Neural cell (in vitro differentiated cells): ENCODE measurements at regions not wholly inside any gene's neighbourhood (a gene's known extent, or its start where the extent isn't known, plus 50 kb on each side); places are given as distances from the start of the nearest gene placed in this dataset.

Experiments used
- H2AFZ ChIP-seq: fragments of 200-600, 300-800 bp; sonication (generic), shearing (Covaris generic); 2 replicates; pipeline ENCODE4 v1.6.0; 2014; ENCODE audit warnings: low read depth, mild to moderate bottlenecking, antibody characterized with exemption, low read length, moderate library complexity
- H3F3A ChIP-seq: fragments of 200-600 bp; shearing (Covaris generic); 2 replicates; pipeline ENCODE4 v1.6.1; 2016; ENCODE audit warnings: mild to moderate bottlenecking, moderate library complexity, mixed read lengths, antibody characterized with exemption, low read length; ENCODE audit not compliant: insufficient read depth, poor library complexity, severe bottlenecking
- H3K27ac ChIP-seq: fragments of 200-600, 300-800 bp; sonication (generic), shearing (Covaris generic); 2 replicates; pipeline ENCODE4 v1.5.1; 2014; ENCODE audit warnings: mild to moderate bottlenecking, low read length, moderate library complexity
- H3K27me3 ChIP-seq: fragments of 300-800, 200-600 bp; sonication (generic), shearing (Covaris generic); 2 replicates; pipeline ENCODE4 v1.6.0; 2014; ENCODE audit warnings: mild to moderate bottlenecking, low read depth, low read length, moderate library complexity; ENCODE audit not compliant: insufficient read depth
- H3K36me3 ChIP-seq: fragments of 300-800, 200-600 bp; sonication (generic), shearing (Covaris generic); 2 replicates; pipeline ENCODE4 v1.5.1; 2014; ENCODE audit warnings: mild to moderate bottlenecking, antibody characterized with exemption, low read length, moderate library complexity; ENCODE audit not compliant: insufficient read depth
- H3K4me2 ChIP-seq: fragments of 300-800, 200-600 bp; sonication (generic), shearing (Covaris generic); 2 replicates; pipeline ENCODE4 v1.6.0; 2014; ENCODE audit warnings: mild to moderate bottlenecking, low read length
- H3K4me3 ChIP-seq: fragments of 300-800, 200-600 bp; sonication (generic), shearing (Covaris generic); 2 replicates; pipeline ENCODE4 v1.5.1; 2014; ENCODE audit warnings: mild to moderate bottlenecking, low read length, moderate library complexity
- H3K79me2 ChIP-seq: fragments of 200-600 bp; shearing (Covaris generic); replicated peaks from 2 replicates; pipeline ENCODE4 v1.6.0; 2014; ENCODE audit warnings: mild to moderate bottlenecking, low read length, moderate library complexity; ENCODE audit not compliant: insufficient read depth
- H3K9ac ChIP-seq: fragments of 300-800, 200-600 bp; sonication (generic), shearing (Covaris generic); 2 replicates; pipeline ENCODE4 v1.6.1; 2016; ENCODE audit warnings: mild to moderate bottlenecking, low read length, mixed read lengths
- H3K9me2 ChIP-seq: fragments of 200-600 bp; shearing (Covaris generic); 2 replicates; pipeline ENCODE4 v1.6.1; 2016; ENCODE audit warnings: mild to moderate bottlenecking, low read length, mixed read lengths; ENCODE audit not compliant: insufficient read depth
- H3K9me3 ChIP-seq: fragments of 200-600, 300-800 bp; sonication (generic), shearing (Covaris generic); 2 replicates; pipeline ENCODE4 v1.6.1; 2016; ENCODE audit warnings: mild to moderate bottlenecking, mixed run types, low read length, moderate library complexity, mixed read lengths
- H4K20me1 ChIP-seq: fragments of 200-600 bp; shearing (Covaris generic); 2 replicates; pipeline ENCODE4 v1.6.1; 2016; ENCODE audit warnings: mild to moderate bottlenecking, mixed run types; ENCODE audit not compliant: insufficient read depth
- EP300 ChIP-seq: fragments of 450-650 bp; conservative IDR thresholded peaks from 2 replicates; pipeline ENCODE4 v1.6.1; 2014; ENCODE audit warnings: antibody characterized with exemption, mild to moderate bottlenecking, moderate library complexity; ENCODE audit not compliant: poor library complexity, severe bottlenecking
- EZH2 ChIP-seq: fragments of 200-600, 300-800 bp; shearing (Covaris generic), sonication (generic); IDR thresholded peaks from 2 replicates; pipeline ENCODE4 v1.6.1; 2014; ENCODE audit warnings: antibody characterized with exemption, low read length, borderline replicate concordance, mild to moderate bottlenecking; ENCODE audit not compliant: insufficient read depth, poor library complexity, severe bottlenecking
- MXI1 ChIP-seq: fragments of 450-650 bp; conservative IDR thresholded peaks from 2 replicates; pipeline ENCODE4 v1.6.1; 2014; ENCODE audit warnings: antibody characterized with exemption, mild to moderate bottlenecking; ENCODE audit not compliant: poor library complexity, severe bottlenecking
- POLR2AphosphoS5 ChIP-seq: IDR thresholded peaks from 2 replicates; pipeline ENCODE4 v1.6.1; 2012
- RAD21 ChIP-seq: fragments of 450-650 bp; conservative IDR thresholded peaks from 2 replicates; pipeline ENCODE4 v1.6.1; 2014; ENCODE audit warnings: antibody characterized with exemption, mild to moderate bottlenecking, moderate library complexity
- SMC3 ChIP-seq: fragments of 450-650 bp; conservative IDR thresholded peaks from 2 replicates; pipeline ENCODE4 v1.6.1; 2014; ENCODE audit warnings: antibody characterized with exemption, mild to moderate bottlenecking, moderate library complexity; ENCODE audit not compliant: poor library complexity
- TAF1 ChIP-seq: IDR thresholded peaks from 2 replicates; pipeline ENCODE4 v1.6.1; 2012; ENCODE audit warnings: low read depth
- TF ChIP-seq, protein P1 (sequence below): fragments of 450-650 bp; IDR thresholded peaks from 2 replicates; pipeline ENCODE4 v1.5.1; 2014; ENCODE audit warnings: antibody characterized with exemption, mild to moderate bottlenecking, moderate library complexity; ENCODE audit not compliant: poor library complexity, severe bottlenecking
- TF ChIP-seq, protein P2 (sequence below): IDR thresholded peaks from 2 replicates; pipeline ENCODE4 v1.6.1; 2012; ENCODE audit warnings: borderline replicate concordance

DNA sequence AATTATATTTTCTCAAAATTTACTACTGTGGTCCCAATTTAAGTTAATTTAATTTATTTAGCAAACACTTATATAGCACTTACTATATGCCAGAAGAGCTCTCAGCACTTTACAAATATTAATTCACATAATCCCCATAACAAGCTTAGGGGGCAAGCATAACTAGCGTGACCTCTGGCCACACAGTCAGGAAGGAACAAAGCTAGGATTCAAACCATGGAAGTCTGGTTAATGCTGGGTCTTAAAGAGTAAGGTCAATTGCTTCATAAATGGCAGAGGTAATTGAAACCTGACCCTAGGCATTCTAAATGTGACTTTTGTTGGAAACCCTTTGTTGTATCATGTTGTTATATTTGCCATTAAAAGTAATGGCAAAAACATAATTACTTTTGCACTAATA lies 279.5 kb upstream of the EMCN start:
- Histone ChIP-seq H3K27me3 (no peaks in the 10 kb centered on the region), H3K9me2 (no peaks in the 10 kb centered on the region), H3K9me3 (no peaks in the 10 kb centered on the region), H3K79me2 (no peaks in the 10 kb centered on the region), H4K20me1 (no peaks in the 10 kb centered on the region), H3K4me2 (no peak overlapping the region), H3K36me3 (no peaks in the 10 kb centered on the region), H3F3A (peaks cover 3% of the 10 kb centered on the region), H3K4me3 (no peak overlapping the region), H2AFZ (no peak overlapping the region), H3K9ac (no peak overlapping the region), H3K27ac (no peak overlapping the region)
- TF ChIP-seq MXI1: no peak
- TF ChIP-seq, protein P1, sequence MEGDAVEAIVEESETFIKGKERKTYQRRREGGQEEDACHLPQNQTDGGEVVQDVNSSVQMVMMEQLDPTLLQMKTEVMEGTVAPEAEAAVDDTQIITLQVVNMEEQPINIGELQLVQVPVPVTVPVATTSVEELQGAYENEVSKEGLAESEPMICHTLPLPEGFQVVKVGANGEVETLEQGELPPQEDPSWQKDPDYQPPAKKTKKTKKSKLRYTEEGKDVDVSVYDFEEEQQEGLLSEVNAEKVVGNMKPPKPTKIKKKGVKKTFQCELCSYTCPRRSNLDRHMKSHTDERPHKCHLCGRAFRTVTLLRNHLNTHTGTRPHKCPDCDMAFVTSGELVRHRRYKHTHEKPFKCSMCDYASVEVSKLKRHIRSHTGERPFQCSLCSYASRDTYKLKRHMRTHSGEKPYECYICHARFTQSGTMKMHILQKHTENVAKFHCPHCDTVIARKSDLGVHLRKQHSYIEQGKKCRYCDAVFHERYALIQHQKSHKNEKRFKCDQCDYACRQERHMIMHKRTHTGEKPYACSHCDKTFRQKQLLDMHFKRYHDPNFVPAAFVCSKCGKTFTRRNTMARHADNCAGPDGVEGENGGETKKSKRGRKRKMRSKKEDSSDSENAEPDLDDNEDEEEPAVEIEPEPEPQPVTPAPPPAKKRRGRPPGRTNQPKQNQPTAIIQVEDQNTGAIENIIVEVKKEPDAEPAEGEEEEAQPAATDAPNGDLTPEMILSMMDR: no peak
- TF ChIP-seq POLR2AphosphoS5: no peak
- TF ChIP-seq SMC3: no peak
- TF ChIP-seq TAF1: no peak
- TF ChIP-seq, protein P2, sequence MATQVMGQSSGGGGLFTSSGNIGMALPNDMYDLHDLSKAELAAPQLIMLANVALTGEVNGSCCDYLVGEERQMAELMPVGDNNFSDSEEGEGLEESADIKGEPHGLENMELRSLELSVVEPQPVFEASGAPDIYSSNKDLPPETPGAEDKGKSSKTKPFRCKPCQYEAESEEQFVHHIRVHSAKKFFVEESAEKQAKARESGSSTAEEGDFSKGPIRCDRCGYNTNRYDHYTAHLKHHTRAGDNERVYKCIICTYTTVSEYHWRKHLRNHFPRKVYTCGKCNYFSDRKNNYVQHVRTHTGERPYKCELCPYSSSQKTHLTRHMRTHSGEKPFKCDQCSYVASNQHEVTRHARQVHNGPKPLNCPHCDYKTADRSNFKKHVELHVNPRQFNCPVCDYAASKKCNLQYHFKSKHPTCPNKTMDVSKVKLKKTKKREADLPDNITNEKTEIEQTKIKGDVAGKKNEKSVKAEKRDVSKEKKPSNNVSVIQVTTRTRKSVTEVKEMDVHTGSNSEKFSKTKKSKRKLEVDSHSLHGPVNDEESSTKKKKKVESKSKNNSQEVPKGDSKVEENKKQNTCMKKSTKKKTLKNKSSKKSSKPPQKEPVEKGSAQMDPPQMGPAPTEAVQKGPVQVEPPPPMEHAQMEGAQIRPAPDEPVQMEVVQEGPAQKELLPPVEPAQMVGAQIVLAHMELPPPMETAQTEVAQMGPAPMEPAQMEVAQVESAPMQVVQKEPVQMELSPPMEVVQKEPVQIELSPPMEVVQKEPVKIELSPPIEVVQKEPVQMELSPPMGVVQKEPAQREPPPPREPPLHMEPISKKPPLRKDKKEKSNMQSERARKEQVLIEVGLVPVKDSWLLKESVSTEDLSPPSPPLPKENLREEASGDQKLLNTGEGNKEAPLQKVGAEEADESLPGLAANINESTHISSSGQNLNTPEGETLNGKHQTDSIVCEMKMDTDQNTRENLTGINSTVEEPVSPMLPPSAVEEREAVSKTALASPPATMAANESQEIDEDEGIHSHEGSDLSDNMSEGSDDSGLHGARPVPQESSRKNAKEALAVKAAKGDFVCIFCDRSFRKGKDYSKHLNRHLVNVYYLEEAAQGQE: no peak
- no peak for TF ChIP-seq RAD21
- no peak for TF ChIP-seq EP300
- TF ChIP-seq EZH2: no peak

DNA sequence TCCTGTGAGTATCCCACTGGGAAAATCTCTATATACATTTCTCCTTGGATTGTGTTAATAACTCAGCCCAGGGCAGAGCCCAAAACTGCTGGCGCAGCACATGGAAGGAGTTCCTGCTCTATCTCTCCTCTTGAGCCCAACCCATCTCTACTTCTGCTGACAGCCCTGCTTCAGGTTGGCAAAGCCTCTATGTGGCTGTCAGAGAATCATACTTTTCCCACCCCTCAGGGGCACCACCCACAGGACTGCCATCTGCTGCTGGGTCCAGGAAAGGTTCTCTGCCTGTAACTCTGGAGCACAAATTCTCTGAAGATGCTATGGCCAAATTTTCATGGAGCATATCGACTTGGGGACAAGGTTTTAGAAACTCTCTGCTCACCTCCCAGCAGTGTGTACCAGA lies 278.5 kb upstream of the EMCN start:
- H4K20me1 ChIP-seq: no peaks in the 10 kb centered on the region
- H3K4me3 ChIP-seq: no peak overlapping the region
- H3K9me3 ChIP-seq: no peaks in the 10 kb centered on the region
- H3K36me3 ChIP-seq: no peaks in the 10 kb centered on the region
- TF ChIP-seq RAD21 (no peak), MXI1 (no peak), EP300 (no peak), POLR2AphosphoS5 (no peak), TAF1 (no peak), SMC3 (no peak), EZH2 (no peak)
- TF ChIP-seq, protein P1: no peak
- H3K27me3 ChIP-seq: no peaks in the 10 kb centered on the region
- H3F3A ChIP-seq: peaks cover 10% of the 10 kb centered on the region
- no peak overlapping the region for H3K27ac ChIP-seq
- H3K4me2 ChIP-seq: no peak overlapping the region
- H3K9me2 ChIP-seq: no peaks in the 10 kb centered on the region
- no peak overlapping the region for H3K9ac ChIP-seq
- no peaks in the 10 kb centered on the region for H3K79me2 ChIP-seq
- no peak overlapping the region for H2AFZ ChIP-seq
